GM08714 (cell line): ENCODE measurements at regions not wholly inside any gene's neighbourhood (a gene's known extent, or its start where the extent isn't known, plus 50 kb on each side); places are given as distances from the start of the nearest gene placed in this dataset.

Experiments
- H3K4me3 ChIP-seq: fragments of 200-500 bp; sonication (Bioruptor generic); 2 replicates; pipeline ENCODE4 v1.5.1; 2014; ENCODE audit warnings: mild to moderate bottlenecking, low read length, inconsistent platforms
- ZNF274 ChIP-seq: IDR thresholded peaks from 2 replicates; pipeline ENCODE4 v1.6.1; 2012; ENCODE audit warnings: mild to moderate bottlenecking, low read depth, low read length

DNA sequence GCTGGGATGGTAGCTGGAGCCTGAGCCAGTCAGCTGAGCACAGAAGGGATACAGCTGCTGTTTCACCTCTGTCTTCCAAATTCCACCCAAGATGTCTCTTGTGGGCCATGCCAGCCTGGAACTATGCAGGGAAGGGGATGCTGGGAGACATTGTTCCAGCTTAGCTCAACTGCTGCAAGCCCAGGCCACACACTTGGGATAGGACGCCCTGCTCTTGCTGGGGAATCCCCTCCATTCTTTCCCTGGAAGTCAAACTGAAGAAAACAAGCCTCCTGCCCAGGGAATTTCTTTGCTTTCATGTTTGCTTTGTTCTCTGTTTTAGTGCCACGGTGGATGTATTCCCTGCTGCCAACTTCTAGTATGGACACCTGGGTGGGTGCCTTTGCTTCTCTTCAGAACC lies 55.2 kb upstream of the CDK13 start:
- TF ChIP-seq ZNF274 = no peak
- H3K4me3 ChIP-seq = no peak overlapping the region

DNA sequence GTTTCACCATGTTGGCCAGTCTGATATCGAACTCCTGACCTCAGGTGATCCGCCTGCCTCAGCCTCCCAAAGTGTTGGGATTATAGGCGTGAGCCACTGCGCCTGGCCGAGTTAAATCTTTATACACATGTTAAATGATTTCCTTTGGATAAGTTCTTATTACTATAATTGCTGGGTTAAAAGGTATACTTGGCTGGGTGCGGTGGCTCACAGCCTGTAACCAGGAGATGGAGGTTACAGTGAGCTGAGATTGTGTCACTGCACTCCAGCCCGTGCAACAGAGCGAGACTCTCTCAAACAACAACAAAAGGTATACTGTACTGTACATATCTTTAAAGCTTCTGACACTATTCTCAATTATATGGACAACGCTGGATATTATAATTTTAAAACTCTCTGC lies 53.2 kb upstream of the CDK13 start:
- no peak for TF ChIP-seq ZNF274
- no peak overlapping the region for H3K4me3 ChIP-seq

DNA sequence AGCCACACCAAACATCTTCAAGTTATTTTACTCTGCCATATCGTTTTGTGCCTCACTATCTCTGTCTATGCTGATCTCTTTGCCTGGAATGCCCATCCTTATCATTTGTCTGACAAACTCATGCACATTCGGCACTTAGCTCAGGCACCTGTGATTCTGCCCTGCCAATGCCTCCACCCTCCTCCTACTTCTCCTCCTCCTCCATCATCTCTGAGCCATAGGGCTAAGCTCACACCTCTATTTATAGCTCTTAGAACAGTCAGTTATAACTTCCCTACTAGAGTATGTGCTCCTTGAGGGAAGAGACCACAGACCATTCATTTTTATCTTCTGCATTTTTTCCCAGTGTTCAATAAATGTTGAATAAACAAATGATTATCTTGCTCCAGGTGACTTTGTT lies 51.2 kb upstream of the CDK13 start:
- no peak for TF ChIP-seq ZNF274
- H3K4me3 ChIP-seq = no peak overlapping the region
